Activated CD4-positive, alpha-beta T cell treated with anti-CD3 and anti-CD28 coated beads, Interleukin-2, amount 50 U/mL, for 24 hours (primary cell): ENCODE measurements at regions not wholly inside any gene's neighbourhood (a gene's known extent, or its start where the extent isn't known, plus 50 kb on each side); places are given as distances from the start of the nearest gene placed in this dataset.

ENCODE experiments used
- DNase-seq, 2 donors: peaks; one replicate each; pipeline ENCODE4 v3.0.0-alpha.2; 2020; ENCODE audit warnings: low read depth in 1 of 2, low spot score in 1 of 2

- DNase-seq = no peak
These were observed 234.1 kb downstream of the AUH start for GRCh38 chr9:91127653-91128052.

GRCh38 chr9:91130796-91131318 is 230.9 kb downstream of the AUH start:
- DNase-seq = no peak

DNA sequence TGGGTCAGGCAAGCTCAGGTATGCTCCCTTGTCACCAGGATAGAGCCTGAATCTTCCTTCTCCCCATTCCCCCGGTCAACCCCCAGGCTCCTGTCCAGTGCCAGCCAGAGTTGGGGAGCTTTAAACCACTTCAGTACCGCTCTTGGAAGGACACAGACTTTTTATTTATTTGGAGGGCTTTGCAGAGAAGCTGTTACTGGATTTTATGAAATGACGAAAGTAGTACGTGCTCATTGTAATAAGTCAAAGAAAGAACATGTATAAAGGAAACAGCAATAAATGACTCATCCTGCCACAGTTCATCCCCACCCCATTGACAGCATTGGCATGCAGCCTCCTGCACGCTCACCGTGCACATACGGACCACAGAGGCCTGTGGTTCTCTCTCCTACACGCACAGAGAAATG is 230.3 kb downstream of the AUH start:
- DNase-seq = peak in 1 of 2 donors; percentile 68

DNA sequence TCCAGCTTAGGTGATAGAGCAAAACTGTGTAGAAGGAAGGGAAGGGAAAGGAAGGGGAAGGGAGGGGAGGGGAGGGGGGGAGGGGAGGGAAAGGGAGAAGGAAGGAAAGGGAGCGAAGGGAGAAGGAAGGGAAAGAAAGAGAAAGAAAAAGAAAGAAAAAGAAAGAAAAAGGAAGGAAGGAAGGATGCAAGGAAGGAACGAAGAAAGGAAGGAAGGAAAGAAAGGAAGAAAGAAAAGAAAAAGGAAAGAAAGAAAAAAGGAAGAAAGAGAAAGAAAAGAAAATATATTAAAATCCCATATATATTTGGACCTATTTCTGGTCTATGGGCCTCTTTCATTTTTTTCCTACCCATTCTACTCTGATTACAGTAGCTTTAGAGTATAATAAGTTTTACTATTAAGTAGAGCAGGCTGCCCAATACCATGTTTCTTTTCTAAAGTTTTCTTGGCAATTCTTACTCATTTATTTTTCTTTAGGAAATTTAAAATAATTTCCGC is 229.1 kb downstream of the AUH start:
- DNase-seq = no peak

- DNase-seq = no peak
These were observed 227.1 kb downstream of the AUH start for GRCh38 chr9:91134608-91135007.

DNA sequence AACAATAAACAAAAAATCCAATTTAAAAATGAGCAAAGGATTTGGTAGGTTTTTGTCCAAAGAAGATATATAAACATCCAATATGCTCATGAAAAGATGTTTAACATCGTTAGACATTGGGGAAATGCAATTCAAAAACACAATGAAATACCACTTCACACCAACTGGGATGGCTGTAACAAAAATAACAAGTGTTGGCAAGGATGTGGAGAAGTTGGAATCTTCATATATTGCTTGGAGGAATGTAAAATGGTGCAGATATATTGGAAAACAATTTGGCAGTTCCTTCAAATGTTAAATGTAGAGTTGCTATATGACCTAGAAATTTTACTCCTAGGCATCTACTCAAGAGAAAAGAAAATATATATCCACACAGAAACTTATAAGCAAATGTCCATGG is 224.3 kb downstream of the AUH start:
- DNase-seq = no peak

- no peak for DNase-seq
These were observed 223.0 kb downstream of the AUH start for GRCh38 chr9:91138760-91139159.

DNA sequence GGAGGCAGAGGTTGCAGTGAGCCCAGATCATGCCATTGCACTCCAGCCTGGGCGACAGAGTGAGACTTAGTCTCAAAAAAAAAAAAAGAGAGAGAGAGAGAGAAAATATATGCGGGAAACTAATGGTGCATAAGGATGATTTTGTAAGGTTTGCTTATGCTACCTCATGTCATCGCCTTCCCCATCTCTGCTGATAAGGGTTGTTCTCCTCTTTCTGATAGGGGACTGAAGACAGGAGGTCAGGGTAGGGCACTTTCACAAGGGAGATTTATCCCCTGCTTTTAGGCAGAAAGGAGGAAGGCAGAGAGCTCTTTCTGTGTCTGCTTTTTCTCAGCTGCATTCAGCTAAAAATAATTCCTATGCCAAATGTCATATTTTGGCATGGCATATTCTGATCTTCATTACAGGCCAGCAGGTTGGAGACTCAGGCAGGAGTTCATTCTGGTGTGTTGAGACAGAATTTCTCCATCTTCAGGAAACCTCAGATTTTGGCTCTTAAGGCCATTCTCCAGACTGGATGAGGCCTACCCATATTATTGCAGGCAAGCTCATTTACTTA is 220.2 kb downstream of the AUH start:
- no peak for DNase-seq

DNA sequence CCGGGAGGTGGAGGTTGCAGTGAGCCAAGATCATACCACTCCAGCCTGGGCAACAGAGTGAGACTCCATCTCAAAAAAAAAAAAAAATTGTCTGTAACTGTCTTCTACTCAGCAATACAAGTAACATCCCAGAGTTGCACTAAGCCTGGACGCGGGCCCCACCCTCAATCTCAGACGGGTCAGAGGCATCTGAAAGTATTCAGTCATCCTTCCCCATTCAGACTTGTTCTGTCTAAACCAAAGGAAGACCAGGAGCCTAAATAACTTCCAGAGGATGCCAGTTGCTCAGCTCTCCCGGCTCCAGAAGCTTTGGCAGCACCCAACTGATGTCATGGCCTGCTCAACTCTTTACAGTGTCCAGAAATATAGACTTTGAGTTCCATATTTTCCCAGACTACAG is 218.6 kb downstream of the AUH start:
- no peak for DNase-seq

GRCh38 chr9:91143642-91144041 is 218.1 kb downstream of the AUH start:
- DNase-seq = no peak

DNA sequence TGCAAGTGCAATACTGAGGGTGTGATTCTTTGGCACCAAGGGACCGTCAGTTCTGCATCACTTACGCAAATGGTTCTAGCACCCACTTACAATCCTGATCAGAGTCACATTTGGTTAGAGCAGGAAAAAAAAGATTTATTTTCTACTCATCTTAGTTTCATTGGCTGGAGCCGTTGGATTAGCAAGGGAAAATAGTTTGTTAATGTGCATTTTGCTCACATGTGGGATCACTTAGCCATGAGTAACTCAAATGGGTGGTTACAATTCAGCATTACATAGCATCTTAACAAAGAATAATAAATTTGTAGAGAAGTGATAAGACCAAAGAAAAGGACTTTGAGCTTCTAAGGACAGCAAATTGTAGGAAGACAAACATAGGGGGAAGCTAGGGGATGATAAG is 216.9 kb downstream of the AUH start:
- no peak for DNase-seq

GRCh38 chr9:91145496-91145895 is 216.2 kb downstream of the AUH start:
- no peak for DNase-seq

DNA sequence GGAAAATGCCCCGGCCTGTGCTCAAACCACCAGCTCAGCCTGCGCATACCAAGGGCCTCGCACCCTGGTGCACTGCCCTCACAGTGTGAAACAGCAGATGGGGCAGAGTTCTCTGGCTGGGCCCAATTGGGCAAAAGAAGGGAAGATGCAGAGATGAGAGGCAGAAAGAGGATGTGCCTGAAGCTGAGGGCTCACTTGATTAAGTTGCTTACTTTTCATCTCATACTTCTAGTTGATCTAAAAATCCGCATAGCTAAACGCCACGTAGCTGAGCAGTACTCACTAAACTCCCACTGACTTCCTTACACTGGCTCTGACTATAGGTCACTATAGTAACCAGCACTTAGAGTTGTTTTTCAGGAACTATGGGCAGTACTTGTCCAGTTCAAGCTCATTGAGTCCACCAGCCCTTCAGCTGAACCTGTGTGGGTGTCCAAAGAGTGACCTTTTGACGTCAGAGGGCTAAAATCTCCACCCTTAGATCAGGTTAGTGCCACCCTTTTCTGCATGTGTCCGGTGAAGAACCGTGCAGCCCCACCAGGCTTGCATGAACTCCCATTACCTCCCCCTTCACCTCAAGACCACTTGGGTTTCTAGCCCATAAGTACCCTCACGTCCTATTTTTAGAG is 215.2 kb downstream of the AUH start:
- no peak for DNase-seq

DNA sequence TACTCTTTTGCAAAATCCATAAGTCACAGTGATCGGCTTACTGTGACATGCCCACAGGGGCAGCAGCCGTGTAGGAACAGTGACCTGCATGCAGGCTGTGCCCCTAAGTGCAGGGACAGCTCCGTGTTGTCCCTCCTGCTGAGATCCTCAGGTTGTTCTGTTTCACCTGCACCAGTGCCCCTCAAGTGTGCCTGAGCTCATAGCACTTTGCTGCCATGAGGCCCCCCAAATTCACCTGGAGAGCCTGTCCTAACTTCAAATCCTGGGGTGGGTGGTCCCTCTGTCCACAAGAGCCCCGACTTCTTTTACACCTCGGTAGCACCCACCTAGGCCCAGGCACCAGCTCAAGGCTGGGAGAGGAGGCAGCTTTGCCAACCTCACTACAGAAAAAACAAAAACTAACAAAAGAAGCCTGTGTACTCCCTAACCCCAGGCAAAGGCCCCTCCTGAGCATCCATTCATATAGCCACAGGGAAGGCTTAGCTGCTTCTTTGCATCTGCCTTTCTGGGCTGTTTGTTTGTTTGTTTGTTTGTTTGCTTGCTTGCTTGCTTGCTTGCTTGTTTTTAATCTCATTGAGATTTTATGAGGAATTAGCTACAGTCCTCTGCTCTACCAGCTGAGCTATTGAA is 214.5 kb downstream of the AUH start:
- DNase-seq = no peak

DNA sequence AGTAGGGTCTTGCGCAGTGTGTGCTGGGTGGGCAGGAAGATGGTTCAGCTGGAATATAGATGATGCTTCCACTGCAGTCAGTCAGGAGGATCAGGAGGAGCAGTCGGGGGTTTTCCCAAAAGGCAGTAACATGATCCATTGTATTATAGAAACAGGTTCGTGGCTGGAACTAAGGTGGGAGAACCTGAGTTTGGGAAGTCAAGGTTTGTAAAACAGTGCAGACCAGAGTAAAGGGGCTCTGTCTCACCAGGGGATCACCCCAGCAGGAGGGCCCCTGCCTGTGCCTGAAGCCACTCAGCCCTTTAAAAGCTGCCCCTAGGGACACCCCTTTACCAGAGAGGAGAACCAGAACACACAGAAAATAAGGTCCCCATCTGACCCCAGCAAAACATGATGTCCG is 213.4 kb downstream of the AUH start:
- no peak for DNase-seq

DNA sequence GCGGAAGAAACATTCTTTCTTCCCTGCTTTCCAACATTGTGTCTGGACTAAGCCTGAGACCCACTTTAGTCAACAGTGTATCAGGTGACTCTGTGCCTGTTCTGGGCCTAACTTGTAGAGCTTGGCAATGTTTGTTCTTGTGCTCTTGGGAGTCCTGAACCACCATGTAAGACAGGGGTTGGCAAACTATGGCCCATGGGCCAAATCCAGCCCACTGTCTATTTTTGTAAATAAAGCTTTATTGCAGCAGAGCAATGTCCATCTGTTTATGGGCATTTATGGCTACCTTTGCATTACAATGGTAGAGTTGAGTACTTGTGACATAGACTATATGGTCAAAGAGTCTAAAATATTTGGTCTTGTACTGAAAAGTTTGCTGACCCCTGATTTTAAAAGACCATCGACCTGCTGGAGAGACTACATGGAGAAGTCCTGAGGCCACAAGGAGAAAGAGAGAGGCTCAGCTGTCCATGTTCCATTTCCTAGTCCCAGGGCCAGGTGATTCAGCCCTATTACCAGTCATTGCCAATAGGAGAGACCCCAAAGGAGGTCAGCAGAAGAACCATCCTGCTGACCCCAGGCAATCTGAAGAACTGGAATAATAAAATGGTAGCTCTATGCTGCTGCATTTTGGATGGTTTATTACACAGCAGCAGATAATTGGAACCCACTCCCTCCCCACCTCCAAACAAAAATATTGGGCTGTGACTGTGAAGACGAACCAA is 211.3 kb downstream of the AUH start:
- DNase-seq = no peak

DNA sequence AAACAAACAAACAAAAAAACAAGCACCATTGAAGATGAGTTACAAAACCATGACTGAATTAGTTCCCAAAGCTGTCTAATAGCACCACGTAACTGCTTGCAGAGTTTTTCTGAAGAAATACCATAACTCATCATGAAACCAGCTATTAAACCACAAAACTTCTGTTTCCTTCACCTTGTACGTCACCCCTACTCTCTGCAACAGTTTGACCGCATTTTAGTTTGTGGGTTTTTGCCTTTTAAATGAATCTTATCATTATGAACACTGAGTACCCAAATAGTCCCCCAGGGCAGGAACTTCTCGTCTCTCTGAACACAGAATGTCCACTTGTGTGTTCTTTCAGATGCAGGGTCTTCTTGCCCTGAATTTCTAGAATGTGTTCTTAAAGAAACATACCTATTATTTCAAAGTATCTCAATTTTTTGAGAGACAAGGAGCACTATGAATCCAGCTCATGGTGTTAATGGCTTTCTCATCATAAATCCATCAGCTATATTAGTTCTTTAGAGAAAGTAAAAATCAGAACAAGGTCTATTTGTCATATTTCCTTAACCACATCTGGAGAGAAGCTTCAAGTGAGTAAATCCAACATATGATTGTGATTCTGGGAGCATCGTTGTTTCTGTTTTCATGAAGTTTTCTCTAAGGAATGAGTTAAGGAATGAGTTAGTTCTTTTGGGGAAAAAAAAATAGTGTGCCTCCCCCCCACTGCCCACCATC is 210.6 kb downstream of the AUH start:
- peak in 1 of 2 donors; percentile 65 for DNase-seq

- no peak for DNase-seq
These were observed 210.0 kb downstream of the AUH start for GRCh38 chr9:91151718-91152095.

DNA sequence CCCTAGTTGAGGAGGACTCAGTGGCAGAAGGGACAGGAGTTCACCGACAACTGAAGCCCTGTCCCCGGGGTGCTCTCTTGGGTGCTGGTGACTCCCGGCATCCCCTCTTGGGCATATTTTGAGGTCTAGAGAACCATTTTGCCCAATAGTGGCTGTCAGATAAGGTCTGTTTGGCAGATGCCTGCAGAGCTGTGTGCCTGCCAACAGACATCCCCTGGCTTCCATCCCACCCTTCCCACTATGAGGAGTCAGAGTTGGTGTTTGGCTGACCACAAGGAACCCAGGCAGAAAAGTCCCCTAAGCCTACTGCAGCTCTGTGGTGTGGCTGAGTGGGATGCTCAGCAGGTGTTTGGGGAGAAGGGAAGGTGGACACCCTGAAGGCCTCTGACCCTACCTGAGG is 207.0 kb downstream of the AUH start:
- DNase-seq = no peak

DNA sequence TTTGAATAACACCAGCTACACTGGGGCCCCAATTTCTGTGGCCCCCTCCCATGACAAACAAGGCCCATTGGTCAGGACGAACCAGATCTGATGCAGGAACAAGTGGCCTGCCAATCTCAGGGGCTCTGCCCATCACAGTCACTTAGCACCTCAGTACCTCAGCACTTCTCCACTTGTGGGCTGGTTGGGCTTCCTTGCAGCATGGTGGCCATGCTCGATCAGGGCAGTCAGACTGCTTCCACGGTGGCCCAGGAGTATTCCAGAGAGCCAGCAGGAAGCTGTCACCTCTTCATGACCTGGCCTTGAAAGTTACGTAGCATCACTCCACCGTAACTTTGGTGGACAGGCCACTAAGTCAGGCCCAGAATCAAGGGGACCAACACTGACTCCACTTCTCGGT is 206.5 kb downstream of the AUH start:
- no peak for DNase-seq

DNA sequence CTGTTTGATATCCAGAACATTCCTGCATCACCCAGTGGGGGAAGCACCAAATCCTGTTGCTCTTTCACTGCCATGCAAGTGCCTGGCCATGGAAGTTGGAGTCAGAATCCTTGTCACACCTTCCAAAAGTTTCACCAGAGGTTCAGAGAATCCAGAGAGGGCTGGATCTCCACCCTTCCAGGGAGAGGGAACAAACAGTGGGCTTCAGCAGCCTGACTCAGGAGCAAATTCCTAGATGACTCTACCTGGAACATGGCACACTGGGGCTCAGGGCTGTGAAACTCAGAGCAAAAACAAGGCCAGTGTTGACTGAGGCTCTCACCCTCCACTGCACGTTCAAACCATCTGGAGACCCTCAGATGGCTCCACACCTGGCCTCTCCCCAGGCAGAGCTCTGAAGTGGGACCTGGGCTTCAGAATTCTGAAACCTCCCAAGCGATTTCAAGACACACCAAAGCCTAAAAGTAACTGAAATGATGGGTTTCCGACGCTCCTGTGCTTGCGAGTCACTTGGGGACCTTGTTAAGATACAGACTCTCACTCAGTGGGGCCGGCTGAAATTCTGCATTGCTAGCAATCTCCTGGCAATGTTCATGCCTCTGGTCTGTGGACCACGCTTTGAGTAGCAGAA is 205.9 kb downstream of the AUH start:
- no peak for DNase-seq
